Femur (tissue), 1 donor: ENCODE measurements at regions not wholly inside any gene's neighbourhood (a gene's known extent, or its start where the extent isn't known, plus 50 kb on each side); places are given as distances from the start of the nearest gene placed in this dataset.
"Not testable (repeated sequence)": the region's sequence is repeated elsewhere in the genome, so short reads cannot be mapped to it uniquely, and the experiment has no call there.

Source experiments
- DNase-seq: peaks from one replicate; pipeline ENCODE4 v3.0.0-alpha.2; 2017

DNA sequence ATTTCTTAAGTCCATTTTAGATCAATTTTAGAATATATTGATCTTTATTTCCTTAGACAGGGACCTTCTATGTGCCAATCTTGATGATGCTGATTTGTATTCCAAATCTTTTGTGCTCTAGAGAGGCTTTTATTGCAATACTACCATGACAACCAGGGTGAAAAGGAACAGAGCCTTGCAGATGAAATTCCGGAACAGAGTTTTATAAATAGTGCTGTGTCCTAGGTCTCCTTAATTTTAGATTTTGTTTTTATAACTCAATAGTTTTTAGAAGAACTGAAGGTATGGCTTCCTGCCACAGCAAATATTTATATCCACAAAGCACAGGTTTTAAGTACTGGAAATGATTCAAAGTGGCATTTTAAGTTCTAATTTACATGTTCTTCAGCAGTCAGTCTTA, 160.2 kb downstream of the PMAIP1 start:
- no peak for DNase-seq

DNA sequence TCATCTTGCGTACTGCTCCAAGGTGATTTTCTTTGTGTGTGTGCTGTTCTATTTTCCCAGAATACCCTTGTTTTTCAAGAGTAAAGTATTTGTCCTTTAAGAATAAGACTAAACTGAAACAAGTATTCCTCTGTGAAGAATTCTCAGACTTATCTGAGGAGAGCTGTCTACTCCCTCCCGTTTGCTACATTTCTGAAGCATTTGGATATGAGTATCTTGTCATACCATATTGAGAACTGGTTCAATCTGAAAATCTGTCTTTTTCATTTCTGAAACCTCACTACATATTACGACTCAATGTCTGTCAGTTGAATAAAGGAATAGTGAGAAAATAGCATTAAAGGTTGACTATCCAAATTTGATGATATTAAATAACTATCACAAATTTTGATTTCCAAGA, 159.4 kb downstream of the PMAIP1 start:
- DNase-seq, result no peak

DNA sequence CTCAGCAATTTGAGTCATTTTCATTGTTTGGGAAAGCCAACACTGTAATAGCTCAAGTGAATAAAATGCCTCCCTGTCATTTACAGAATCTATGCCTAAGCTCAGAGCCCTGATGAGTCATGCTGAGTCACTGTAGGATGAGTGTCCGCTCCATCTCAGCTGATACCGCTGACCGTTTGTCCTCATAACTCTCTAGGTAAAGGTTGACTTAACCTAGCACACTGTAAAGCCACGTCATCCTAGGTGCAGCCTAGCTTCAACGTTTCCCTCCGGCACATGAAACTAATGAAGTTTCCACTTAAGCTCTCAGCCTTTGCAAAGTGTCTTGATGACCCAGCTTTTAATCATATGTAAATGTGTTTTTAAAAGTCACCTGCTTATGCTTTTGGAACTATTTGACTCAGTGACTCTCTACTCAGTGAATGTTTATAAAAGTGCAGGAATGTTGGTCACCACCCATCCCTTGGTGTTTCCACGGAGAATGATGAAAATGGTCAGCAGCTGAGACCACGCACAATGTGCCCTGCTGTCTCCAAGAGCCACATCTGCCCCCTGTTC, 154.0 kb downstream of the PMAIP1 start:
- no peak for DNase-seq

DNA sequence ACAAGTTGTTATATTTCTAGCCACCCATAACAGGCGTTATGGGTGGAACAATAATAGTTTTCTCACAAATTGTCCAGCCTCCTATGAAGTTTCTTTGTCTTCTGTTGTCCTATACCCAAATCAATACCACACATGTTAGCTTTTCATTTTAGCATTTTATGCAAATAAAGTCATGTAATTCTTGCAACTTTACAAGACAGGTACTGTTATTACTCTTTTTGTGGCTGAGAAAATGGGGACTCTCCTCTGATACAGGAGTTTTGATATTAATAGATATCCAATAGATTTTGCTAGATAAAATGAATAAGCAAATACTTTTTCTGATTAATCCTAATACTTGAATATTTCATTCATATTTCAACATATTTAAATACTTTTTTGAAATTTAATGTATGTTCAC, 151.0 kb downstream of the PMAIP1 start:
- DNase-seq, result no peak

DNA sequence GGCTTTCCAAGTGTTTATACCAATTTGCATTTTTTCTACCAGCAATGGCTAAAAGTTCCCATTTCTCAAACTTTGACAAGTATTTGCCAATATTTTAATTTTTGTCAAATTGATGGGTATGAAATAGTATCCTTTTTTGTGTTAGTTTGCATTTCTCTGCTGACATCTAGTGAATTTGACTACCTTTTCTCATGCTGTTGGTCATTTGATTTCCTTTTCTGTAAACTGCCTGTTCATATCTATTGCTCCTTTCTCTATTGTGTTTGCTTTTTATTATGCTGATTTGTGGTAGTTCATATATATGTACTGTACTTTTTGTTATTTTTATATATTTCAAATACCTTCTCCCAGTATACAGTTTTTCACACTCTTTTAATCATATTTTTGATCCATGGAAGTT, 149.4 kb downstream of the PMAIP1 start:
- no peak for DNase-seq

DNA sequence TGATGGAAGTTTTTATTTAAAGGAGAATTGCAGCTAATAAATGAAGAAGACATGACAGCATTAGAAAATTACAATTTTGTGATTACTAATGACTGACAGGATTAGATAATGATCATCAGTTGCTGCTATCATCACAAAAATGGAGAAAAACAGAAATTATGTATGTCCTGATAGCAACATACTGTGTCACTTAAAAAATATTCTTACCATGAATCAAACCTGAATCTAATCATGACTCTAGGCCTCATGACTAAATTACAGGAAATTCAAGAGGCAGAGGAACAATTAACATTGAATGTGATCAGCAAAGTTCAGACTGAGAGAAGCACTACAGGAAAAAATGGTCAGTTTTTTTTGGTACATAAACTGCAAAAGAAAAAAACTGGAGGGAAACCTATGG, 147.8 kb downstream of the PMAIP1 start:
- no peak for DNase-seq

DNA sequence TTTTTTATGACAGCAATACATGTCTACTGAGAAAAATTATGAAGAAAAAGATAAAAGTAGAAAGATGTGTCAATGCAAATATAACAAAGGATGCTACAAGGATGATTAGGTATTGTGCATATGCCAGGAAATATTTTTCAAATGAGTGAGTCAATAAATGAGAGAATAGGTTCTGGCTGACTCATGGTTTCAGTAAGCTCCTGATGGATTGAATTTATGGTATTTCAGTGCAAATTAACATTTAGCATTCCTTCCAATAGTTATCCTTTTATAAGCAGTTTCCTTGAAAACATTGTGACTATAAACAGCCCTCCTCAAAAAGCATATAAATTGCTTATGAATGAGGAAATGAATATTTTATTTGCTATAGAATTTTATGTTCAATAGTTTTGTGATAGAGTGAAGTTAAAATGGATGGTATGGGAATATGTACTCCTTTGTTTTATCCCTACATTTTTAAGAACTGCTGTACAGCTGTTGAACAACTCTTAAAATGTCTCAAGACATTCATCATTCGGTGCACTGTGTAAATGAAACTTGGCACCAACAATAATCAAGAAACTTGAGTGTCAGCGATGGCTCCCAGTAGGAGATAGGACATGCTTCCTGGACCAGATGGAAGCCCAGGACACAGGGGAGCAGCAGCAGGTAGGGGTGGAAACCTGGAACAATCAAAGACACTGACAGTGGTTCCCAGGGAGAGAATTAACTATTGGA, 144.7 kb downstream of the PMAIP1 start:
- no peak for DNase-seq

GRCh38 chr18:60040971-60041370, 141.2 kb downstream of the PMAIP1 start:
- no peak for DNase-seq

GRCh38 chr18:60038731-60039130, 138.9 kb downstream of the PMAIP1 start:
- no peak for DNase-seq

- no peak for DNase-seq
Observed at GRCh38 chr18:60027397-60027796, 127.6 kb downstream of the PMAIP1 start.

DNA sequence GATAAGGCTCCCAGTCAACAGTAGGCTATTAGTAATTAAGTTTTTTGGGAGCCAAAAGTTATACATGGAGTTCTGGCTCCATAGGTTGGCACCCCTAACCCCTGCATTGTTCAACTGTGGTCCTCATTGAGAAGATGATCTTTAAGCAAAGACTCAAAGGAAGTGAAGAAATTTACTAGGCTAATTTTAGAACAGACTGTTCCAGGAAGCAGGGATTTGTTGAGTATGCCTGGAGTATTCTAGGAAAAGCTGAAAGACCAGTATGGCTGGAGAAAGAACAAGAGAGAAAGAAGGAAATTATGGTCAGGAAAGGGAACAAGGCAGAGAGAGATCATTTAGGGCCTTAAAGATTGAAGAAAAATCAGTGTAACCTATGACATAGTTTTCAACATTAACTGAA, 125.1 kb downstream of the PMAIP1 start:
- DNase-seq, result no peak

- DNase-seq, result no peak
Observed at GRCh38 chr18:60024345-60024744, 124.5 kb downstream of the PMAIP1 start.

- DNase-seq, result no peak
Observed at GRCh38 chr18:60022671-60023276, 123.0 kb downstream of the PMAIP1 start.

- DNase-seq, result no peak
Observed at GRCh38 chr18:60021556-60021955, 121.8 kb downstream of the PMAIP1 start.

DNA sequence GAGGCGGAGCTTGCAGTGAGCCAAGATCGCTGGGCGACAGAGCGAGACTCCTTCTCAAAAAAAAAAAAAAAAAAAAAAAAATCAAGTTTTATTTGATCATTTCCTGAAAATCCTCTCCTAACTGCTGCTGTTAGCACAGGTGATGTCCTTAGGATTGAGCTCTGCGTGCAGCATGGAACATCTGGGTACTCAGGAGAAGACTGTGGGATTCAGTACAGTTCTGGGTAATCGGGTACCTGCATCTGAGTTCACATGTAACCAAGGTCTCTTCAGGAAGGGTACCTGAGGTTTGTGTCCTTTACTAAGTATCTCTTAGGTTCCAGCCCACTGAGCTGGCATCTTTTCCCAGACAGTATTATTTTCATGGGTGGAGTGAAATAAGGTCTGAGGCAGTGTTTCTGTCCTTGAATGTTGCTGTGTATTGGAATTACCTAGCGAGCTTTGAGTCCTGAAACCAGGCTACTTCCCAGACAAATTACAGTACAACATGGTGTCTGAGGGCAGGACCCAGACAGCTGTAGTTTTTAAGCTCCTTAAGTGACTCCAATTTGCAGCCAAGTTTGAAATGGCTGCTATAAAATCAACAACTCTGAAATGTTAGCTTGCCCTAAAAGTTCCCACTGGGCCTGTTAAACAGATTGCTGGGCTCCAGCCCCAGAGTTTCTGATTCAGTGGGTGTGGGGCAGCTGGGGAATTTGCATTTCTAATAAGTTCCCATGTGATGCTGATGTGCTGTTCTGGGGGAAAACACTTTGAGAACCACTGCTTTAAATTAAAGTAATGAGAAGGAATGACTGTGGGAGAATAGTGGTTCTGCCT, 120.5 kb downstream of the PMAIP1 start:
- DNase-seq, result no peak

DNA sequence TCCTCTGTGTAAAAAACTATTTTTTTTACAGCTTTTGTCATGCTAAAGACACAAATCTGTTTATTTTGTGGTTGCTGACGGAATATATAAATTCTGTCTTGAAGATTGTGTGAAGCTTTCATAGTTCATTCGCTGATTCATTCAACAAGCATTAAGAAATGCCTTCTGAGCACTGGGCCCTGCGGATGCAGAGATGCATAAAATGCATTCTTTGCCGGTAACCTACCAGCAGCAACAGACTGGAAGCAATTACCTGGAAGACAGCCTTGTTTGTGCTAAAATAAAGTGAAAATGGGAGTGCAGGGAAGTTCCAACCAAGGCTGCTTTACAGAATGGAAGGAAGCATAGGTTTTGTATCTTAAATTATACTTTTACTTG, 119.7 kb downstream of the PMAIP1 start:
- no peak for DNase-seq

- DNase-seq, result no peak
Observed at GRCh38 chr18:60018618-60019462, 119.0 kb downstream of the PMAIP1 start.

DNA sequence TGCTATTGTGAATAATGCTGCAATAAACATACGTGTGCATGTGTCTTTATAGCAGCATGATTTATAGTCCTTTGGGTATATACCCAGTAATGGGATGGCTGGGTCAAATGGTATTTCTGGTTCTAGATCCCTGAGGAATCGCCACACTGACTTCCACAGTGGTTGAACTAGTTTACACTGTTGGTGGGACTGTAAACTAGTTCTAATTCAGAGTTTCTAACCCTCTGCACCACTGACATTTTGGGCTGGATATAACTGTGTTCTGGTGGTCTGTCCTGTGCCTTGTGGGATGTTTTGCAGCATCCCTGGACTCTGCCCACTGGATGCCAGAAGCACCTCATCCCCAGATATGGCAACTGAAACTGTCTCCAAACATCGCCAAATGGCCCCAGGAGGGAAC, 118.3 kb downstream of the PMAIP1 start:
- DNase-seq, result not testable (repeated sequence)

DNA sequence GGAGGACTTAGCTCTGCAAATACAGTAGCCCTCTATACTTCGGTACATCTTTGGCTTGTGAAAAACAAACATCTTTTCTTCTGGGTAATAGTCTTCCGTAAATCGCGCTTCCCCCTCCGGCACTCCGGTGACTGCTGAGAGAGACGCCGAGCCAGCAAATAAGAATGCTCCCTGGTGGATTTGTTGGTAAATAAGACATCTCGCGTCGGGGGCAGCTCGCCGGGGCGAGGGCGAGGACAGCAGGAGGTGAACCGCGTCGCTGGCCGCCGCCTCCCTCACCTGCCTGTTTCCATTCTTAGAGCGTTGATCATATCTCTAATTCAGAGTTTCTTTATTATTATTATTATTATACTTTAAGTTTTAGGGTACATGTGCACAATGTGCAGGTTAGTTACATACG, 117.6 kb downstream of the PMAIP1 start:
- DNase-seq, result no peak

DNA sequence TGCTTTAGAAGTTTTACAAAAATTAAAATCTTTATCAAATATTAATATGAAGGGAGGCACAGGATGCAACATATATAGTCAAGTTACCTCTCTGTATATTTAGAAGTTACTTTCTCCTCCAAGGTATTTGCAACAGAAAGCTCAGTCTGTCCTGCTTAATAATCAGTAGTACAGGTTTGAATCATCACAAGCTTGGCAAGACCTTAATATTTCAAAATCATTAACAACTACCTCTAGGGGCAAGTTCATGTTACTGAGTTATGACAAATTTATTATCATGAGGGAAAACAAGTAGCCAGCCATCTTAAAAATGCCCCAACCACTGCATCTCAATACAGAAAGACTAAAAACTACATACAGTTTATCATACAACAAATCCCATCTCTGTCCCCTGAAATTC, 116.0 kb downstream of the PMAIP1 start:
- DNase-seq, result not testable (repeated sequence)

- not testable (repeated sequence) for DNase-seq
Observed at GRCh38 chr18:60013148-60013547, 113.4 kb downstream of the PMAIP1 start.

GRCh38 chr18:60010984-60011383, 111.2 kb downstream of the PMAIP1 start:
- no peak for DNase-seq

DNA sequence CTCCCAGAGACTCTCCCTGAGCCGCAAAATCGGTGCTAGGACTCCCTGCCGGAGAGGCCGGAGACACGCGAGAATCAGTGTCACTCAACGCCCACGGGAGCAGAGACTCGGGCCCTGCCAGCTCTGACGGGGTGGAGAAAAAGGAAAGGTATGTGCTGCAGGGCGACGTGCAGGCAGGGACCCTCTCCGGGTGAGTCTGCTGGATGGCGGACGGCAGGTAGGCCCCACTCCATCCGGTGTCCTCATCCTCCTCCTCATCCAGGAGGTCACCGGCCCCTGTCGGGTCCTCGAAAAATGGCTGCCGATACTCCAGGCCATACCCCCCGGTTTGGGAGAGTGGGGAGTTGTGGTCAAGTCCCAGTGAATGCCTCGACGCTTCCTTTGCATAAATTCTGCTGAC, 110.7 kb downstream of the PMAIP1 start:
- DNase-seq, result no peak
